Activated CD4-positive, CD25-positive, alpha-beta regulatory T cell (primary cell): ENCODE measurements at regions not wholly inside any gene's neighbourhood (a gene's known extent, or its start where the extent isn't known, plus 50 kb on each side); places are given as distances from the start of the nearest gene placed in this dataset.
"Not testable (repeated sequence)": the region's sequence is repeated elsewhere in the genome, so short reads cannot be mapped to it uniquely, and the experiment has no call there.

ENCODE experiments used
- DNase-seq, 4 experiments: peaks; one replicate each; lab custom pipeline; 2025; lab: John Stamatoyannopoulos, UW

DNA sequence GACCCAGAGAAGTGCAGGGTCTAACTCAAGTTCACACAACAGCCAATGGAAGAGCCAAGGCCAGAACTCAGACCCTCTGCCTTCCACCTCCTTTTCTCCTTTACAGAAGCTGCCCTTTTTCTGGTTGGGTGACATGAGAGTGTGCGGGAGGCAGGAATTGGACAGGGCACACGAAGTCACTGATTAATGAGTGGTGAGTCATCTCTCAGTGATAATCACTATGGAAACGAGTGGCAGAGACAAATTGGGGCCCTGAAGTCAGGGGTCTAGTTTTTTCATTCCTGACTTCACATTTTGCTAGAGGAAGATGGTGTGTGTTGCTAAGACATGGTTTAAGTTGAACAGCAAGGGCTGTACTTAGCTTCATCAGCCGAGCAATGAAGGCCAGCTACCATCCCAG lies 312.7 kb upstream of the CCL2 start:
- no peak for DNase-seq

DNA sequence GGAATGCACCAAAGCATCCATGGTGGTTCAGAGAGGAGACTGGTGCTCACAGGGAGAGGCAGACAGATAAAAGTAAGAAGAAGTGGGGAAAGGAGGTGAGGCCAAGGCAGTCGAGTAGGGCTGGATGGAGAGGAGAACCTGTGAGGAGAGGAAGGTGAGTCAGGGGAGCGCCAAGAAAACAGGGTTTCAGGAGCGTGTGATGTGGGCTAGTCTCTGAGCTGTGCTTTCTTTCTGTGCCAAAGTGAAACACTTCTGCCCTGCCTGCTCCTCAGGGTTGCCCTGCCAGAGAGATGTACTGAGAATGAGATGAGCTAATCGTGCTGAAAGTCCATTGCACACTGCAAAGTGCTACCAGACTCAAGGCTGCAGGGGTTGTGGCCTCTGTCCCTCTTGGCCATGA lies 310.7 kb upstream of the CCL2 start:
- DNase-seq = no peak

DNA sequence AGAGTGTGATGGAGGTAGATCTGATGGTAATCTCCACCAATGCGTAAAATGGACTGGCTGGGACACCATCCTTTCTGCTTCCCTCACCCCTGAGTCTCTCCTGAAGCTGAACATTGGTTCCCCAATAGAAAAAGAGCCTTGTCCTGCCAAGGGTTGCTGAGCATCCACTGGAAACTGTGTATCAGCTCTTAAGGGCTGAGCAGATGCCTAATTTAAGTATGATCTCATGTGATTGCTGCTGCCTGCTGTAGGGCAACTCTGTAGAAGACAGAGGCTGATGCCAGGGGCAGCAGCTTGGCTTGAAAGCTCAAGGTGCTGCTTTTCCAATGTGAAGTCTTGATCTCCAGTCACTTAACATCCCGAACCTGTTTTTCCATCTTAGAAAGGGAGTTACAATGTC lies 310.3 kb upstream of the CCL2 start:
- DNase-seq = no peak

DNA sequence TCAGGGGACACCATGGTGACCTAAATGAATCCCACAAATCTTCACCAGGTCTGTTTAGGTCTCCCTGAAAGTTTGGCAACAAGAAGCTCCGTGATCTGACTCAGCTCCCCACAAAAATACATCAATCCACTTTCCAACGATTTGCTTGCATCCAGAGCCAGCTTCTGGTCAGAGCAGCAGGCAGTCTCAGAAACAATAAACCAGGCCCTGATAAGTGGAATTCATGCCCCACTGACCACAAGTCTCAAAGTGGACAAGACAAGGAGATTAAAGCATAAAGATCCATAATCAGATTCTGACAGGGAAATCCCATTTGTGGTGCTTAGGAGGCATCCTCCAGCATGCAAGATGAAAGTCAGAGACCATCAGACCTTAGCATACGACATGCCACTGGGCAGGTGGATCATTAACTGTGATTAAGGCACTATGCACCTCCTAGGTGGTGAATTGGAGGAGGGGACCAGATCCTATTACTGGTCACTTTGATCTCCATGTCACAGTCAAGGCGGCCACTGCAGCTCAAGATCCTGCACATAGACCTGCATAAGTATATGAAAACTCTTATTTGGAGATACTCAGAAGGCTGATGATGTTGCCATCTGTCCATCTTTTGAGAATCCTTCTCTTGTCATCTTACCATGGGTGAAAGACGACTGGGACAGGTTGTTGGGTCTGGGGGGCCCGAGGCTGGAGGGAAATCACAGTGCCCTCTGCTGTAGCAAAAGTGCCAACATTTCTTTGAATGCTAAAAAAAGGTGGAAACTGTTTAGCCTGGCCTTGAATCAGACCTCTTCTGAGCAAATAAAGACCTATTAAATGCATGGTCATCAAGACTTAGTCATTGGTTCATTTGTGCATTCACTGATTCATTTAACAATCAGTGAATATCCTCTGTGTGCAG lies 309.2 kb upstream of the CCL2 start:
- DNase-seq = no peak

DNA sequence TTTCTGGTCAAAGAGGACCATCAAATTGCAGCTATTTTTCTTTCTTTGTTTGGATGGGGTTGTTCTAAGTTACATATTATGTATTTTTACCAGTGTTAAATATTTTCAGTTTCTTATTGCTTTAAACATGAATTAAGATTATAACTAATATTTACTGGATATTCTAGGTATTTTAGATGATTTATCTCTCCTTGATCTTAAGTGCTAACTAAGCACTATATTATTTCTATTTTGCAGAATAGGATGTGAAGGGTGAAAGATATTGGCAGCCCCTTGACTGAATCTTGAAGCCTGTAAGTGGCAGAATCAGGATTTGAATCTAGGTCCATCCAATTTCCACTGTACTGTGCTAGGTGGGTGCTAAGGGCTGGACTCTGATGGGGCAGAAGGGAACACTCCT lies 307.3 kb upstream of the CCL2 start:
- no peak for DNase-seq

DNA sequence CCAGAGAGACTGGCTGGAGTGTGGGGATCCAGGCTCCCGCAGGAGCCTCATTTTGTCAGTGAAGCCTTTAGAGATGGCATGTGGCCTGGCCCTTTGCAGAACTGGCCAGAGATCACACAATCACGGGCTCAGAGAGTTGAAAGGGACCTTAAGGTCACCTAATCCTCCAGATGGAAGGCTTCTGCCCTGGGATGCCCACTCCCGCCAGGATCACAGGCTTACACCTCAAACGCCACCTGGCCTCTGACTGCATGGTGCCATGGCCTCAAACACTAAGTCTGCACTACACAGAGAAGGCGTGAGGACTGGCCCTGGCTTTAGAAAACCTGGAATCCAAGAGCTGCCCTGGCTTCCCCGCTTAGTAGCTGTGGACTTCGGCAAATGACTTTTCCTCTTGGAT lies 306.8 kb upstream of the CCL2 start:
- DNase-seq = no peak

DNA sequence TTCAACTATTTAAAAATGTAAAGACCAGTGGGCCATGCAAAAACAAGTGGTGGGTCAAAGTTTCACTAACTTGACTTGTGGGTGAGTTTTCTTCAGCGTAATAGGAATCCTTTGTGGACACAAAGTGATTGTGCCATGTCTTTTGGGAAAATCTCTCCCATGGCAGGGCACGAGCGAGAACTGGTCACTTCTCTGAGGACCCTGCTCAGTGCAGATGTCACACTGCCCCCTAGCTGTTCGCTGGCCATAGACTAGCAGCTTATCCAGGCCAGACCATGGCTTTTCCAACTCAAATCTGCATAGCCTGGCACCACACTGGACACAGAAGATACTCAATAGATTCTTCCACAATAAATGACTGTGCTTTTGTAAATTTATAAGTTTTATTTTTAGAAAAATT lies 306.0 kb upstream of the CCL2 start:
- DNase-seq = no peak

DNA sequence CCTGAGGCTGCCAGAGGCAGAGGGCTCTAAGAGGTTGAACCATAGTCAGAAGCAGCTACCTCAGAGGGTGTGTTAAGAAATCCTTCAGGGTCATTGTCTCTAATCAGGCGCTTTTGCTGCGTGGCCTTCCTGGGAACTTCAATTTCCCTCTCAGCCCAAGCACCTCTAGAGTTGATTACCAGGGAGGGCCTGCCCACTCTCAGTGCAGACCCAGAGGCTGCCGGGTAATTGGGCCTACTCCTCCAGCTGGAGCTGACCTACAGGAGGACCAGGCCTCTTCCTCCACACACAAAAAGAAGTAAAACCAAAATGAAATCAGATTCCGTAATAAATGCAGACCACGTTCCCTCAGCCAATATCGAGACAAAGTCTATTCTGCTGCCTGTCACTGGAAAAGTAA lies 305.0 kb upstream of the CCL2 start:
- no peak for DNase-seq

DNA sequence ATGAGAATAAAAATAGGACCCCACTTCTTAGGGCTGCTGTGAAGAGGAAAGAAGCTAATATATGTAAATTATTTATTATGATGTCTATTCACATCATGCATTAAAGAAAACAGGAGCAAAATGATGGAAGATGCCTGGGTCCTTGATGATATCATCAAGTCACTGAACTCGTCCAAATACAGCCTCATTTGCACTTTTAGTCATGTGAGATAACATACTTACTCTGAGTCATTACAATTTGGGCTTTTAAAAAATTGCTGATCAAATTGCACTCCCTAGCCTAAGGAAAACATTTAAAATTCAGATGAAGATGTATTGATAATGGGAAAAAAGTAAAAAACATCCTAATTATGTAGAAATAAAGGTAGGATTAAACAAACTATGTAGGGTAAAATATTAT lies 302.7 kb upstream of the CCL2 start:
- DNase-seq = no peak

DNA sequence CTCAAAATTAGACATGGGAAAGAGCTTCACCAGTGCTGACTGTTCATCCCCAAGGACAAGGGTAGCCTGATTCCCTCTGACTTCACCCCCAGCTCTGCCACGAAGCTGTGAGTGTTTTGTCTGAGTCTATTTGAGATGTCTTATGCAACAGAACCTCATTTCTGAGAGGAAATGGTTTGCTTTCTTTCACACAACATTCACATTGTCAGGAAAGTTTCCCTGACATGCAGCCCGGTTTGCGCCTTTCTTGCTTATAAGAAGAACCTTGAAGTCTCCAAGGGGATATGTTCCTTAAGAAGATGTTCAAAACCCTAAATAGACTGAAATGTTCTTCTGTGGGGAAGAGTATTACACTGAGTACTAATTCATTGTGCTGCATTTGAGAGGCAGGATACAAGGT lies 300.5 kb upstream of the CCL2 start:
- DNase-seq = no peak

DNA sequence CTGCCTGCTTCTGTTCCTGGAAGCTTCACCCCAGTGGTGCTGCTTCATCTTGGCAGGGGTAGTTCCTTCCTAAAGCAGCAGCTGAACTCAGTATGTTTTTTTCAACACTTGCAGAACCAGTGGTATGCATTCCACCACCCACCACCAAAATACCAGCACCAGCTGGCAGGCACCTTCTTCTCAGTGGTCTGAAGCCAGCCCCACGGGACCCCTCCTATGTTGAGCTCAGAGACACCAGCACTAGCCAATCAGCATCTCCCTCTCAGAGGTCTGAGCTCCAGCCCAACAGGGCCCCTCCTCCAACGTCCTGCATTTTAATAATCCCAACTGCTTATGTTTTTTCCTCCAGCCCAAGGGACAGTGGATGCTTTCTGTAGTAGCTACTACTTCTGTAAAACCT lies 299.6 kb upstream of the CCL2 start:
- no peak for DNase-seq

DNA sequence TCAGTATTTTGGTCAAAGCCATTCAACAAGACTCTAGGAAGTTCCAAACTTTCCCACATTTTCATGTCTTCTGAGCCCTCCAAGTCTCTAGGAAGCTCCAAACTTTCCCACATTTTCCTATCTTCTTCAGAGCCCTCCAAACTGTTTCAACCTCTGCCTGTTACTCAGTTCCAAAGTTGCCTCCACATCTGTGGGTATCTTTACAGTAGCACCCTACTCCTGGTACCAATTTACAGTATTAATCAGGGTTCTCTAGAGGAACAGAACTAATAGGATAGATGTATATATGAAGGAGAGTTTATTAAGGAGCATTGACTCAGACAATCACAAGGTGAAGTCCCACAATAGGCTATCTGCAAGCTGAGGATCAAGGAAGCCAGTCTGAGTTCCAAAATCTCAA lies 296.0 kb upstream of the CCL2 start:
- not testable (repeated sequence) for DNase-seq

DNA sequence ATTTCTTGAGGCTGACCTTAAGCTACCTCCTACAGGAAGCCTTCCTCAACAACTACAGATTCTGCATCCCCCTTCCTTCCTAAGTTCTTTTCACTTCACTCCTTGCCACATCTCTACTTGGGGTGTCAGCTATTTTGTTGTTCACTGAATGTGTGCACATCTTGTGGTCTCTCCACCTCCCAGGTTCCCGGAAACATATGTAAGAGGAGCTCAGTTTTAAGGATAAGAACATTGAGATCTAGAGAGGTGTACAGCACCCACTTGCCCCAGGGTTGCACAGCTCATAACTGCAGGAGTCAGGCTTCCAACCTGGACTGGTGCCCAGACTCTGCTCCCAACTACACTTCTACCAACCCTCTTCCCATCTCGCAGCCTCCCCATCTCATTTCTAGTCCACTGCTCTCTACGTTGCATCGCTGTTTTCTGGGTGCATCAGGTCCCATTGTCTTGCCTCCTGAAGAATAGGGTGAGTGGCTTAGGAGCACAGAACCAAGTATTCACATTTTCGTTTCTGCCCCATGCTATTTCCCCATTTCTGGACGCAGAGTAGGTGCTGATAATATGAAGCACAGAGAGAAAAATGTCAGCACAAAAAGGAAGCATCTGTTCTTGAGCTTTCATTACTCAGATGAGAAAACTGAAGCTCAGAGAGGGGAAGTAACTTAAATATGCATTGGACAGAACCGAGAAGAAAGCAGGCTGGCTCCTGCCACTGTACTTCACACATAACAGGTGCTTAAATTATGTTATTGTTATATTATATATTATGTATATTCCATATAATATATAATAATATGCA lies 292.0 kb upstream of the CCL2 start:
- no peak for DNase-seq

DNA sequence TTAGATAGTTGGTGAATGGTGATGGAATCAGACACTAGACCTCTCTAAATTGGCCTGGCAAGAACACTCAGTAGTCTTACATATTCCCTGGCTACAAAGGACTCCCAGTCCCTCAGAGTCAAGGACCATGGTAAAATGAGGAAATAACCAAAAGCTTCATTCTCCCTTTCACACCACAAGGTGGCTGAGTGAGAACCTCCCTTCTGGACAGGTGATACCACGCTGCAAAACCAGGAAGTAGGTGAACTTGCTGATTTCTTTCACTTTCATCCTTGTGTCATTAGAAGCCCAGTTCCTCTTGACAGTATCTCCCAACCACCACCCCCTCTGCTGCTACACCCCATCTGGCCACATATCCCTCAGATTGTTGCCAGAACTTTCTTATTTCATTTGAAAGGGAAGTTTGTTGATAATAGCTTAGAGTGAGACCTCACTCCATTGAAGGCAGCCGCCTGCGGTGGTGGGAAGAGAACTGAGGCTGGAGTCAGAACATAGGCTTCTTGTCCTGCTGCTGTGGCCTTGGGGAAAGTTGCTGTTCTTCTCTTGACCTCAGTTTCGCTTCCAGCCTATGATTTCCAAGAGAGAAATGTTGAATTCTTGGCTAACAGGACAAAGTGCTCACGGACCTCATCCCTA lies 290.6 kb upstream of the CCL2 start:
- DNase-seq = no peak

DNA sequence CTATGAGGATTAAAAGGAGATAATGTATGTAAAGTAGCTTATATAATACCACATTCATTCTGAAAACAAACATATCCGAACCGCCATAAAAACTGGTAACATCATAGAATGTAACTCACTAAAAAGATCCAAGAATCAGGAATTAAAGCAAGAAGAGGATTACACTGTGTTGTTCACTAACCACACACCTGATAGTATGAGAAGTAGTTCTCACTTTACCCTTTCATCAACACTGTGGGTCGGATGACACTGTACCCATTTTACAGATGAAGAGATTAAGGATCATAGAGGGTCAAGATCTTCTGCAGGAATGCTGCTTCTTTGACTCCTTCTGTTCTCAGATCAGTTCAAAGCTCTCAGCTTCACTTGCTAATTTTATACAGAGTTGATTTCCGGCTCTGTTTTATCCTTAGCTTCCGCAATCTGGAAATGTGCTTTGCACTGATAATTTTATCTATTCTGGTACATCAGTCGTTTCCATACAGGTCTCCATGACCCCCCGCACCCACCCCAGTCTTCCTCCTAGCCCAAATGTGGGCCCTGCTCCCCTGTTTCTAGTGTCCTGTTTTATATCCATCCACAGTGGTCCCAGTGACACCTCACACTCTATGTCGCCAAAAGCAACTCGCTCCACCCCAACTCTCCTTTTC lies 288.6 kb upstream of the CCL2 start:
- no peak for DNase-seq

DNA sequence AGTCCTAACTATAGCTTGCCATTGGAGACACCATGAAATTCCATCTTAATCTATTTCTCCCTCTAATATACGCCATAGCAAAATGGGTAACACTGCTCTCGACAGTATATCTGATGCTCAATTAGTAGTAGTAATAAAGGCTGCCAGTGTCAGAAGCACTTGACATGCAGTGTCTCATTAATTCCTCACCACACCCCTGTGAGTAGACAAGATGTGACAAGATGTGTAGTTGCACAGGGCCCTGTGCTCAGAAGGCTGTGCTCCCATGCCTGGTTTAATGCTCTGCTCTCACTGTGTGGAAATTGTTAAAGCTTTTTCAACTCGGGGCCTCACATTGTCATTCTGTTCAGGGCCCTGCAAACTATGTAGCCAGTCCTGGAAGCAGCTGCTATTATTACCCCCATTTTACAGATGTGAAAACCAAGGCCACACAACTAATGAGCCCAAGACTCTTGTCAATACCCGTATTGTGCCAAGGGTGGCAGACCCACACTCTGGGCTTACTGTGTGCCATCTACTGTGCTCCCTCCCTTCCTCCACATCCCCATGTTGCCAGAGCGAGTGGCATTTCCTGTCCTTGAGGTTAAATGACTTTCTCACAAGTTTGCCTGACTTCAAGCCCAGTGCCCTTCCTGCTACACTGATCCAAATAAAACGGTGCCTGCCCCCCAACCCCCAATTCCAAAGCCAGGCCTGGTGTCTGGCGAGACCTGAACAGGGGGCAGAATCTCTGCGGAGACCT lies 287.3 kb upstream of the CCL2 start:
- DNase-seq = no peak

DNA sequence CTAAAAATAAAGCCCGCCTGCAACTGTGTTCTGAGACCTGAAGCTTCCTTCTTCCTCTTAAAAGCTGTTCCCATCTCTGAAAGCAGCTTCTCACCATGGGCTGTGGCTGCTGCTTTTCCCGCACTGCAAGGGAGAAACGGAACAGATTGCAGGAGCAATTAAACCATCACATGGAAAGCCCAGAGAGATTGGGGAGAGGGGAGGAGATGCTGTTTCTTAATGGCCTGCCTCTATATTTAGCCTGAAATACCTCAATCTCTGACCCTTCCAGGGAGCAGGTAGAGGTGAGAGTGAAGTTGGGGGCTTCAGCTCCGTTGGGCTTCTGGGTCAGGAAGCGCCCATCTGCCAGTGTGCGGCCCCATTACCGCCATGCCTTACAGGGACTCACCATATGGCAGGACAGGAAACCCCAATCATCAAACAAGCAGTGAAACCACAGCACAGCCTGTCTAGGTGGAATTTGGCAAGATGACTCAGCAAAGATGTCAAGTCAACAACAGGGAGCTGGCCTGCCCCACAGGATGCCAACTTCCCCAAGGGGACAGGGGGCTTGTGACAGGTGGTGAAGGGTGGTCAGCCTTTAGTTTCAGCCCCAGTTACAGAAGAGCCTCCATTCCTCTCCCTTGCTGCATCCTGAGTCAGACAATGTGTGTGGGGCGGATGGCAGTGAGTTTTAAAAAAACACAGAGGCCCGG lies 286.6 kb upstream of the CCL2 start:
- no peak for DNase-seq

DNA sequence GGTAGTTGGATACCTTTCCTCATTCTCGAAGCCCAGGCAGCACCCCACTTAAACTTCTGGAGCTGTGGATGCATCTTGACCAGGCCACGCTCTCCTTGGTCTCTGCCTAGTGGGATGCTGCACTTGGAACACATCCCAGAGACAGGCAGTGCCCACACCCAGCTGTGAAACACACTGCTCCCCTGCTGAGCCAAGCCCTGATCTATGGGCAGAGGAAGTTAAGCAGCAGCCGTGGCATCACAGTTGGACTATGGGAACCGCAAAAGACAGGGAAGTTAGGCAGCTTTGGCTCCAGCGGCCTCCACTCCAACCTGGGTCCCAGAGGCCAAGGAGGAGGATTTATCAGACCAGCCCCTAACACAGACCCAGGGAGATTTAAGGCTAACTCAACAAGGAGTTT lies 284.8 kb upstream of the CCL2 start:
- DNase-seq = no peak

DNA sequence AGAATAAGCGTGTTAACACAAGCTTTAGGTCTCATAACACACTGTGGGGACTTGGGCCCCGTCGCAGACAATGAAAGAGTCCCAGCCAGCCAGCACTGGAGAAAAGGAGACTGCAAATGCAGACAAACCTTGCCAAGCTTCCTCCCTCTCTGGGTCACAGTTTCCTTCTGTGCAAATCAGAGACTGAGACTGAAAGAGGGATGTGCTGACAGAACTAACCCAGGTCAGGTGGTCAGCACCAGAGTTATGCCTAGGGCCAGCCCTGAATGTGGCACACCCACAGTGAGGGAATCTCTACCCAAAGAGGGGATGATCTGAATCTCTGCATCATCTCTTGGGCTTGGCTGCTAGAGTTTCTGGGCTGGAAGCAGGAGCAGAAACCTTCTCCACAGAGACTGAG lies 282.3 kb upstream of the CCL2 start:
- DNase-seq = no peak

DNA sequence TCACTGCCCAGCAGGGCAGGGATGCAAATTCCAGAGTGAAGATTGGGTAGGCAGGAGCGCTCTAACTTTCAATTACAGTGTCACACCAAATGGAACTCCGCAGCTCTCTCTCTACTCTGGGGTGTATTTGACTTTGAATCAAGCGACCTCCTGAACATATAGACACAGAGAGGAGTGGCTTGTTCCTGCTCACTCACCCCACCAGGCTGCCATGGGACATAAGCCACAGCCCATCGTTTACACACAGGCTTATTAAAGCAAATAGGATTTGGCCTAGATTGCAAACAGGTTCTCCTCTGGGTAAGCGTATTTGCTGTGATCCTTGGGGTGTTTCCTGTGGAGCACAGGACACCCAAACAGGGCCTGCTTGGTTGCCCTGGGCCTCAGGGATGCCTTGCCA lies 281.6 kb upstream of the CCL2 start:
- DNase-seq = no peak

DNA sequence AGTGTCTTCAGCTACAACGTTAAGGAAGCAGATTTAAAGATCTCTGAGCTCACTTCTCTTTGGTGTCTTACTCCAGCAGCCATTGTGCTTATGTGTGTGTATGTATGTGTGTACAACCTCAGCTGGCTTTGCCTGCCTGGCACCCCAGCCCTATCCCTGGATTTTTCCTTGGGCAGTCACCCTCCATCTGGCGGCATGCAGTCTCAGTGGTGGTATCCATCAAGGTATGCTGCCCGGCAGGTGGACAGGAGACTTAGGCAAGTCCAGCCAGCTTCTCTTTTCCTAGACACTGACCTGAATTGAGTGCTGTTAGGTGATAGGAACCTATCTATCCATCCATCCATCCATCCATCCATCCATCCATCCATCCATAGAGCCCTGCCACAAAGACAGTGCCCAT lies 280.8 kb upstream of the CCL2 start:
- DNase-seq = no peak
